ENCODE measurements at regions not wholly inside any gene's neighbourhood (a gene's known extent, or its start where the extent isn't known, plus 50 kb on each side); places are given as distances from the start of the nearest gene placed in this dataset.

DNA sequence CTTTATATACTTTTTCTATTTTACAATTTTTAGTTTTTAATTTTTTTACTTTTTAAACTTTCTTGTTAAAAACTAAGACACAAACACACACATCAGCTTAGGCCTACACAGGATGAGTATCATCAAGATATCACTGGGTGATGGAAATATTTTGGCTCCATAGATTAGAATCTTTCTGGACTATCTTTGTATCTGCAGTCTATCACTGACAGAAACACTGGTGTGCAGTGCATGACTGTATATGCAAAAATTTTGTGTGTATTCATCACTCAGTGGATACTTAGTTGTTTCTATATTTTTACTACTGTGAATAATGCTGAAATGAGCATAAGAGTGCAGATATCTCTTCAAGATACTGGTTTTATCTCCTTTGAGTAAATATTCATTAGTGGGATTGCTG is 68.0 kb upstream of the GPC6 start:
- DNase-seq: no peak
- H3K27ac ChIP-seq (replicated peaks): no peak overlapping the region
- TF ChIP-seq, protein P1, sequence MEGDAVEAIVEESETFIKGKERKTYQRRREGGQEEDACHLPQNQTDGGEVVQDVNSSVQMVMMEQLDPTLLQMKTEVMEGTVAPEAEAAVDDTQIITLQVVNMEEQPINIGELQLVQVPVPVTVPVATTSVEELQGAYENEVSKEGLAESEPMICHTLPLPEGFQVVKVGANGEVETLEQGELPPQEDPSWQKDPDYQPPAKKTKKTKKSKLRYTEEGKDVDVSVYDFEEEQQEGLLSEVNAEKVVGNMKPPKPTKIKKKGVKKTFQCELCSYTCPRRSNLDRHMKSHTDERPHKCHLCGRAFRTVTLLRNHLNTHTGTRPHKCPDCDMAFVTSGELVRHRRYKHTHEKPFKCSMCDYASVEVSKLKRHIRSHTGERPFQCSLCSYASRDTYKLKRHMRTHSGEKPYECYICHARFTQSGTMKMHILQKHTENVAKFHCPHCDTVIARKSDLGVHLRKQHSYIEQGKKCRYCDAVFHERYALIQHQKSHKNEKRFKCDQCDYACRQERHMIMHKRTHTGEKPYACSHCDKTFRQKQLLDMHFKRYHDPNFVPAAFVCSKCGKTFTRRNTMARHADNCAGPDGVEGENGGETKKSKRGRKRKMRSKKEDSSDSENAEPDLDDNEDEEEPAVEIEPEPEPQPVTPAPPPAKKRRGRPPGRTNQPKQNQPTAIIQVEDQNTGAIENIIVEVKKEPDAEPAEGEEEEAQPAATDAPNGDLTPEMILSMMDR (IDR thresholded peaks at IDR 0.05; ENCODE audit: borderline replicate concordance): no peak
- no peaks in the 10 kb centered on the region for H3K36me3 ChIP-seq
- no peak overlapping the region for H3K4me3 ChIP-seq
- no peaks in the 10 kb centered on the region for H3K4me1 ChIP-seq
- no peaks in the 10 kb centered on the region for H3K27me3 ChIP-seq (ENCODE audit: low read depth)
- intact Hi-C loops (cut with micrococcal nuclease): no loop called here
- peaks cover 13% of the 10 kb centered on the region for H3K9me3 ChIP-seq (replicated peaks)

DNA sequence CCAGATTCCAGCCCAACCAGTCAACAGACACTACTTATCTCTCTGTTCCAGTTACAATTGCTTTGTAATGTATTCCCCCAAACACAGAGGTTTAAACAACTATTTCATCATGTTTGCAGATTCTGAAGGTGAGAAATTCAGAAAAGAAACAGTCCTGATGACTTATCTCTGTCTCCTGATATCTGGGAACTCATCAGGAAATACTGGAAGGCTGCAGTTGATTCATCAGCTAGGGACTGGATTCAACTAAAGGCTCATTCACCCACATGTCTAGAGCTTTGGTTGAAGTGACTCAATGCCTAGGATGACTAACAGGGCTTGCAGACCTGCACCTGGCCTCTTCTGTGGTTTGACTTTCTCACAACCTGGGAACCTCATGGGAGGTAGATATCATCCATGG is 56.6 kb upstream of the GPC6 start:
- Histone ChIP-seq H3K36me3 (no peaks in the 10 kb centered on the region), H3K4me3 (no peak overlapping the region), H3K4me1 (no peaks in the 10 kb centered on the region), H3K27me3 (ENCODE audit: low read depth) (no peaks in the 10 kb centered on the region), H3K27ac (replicated peaks) (no peak overlapping the region), H3K9me3 (replicated peaks) (peaks cover 16% of the 10 kb centered on the region)
- TF ChIP-seq, protein P1 (IDR thresholded peaks at IDR 0.05; ENCODE audit: borderline replicate concordance): no peak
- intact Hi-C loops (cut with micrococcal nuclease): no loop called here
- no peak for DNase-seq

DNA sequence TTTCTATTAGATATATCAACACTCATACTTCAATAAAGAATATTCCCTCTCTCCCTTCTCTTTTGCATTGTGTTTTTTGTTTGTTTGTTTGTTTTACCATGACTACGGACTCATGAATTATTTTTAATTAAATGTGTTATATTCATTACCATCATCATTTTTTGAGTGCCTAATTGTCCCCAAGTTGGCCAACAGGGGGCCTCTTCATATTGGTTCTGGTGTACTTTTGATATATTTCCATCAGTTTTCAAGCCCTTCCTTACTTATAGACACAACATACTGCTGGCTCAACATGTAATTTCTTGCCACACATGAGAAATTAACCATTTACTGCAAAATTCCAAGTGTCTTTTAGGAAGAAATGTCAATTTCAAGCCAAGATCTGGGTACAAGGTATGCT is 54.5 kb upstream of the GPC6 start:
- Histone ChIP-seq H3K4me3 (no peak overlapping the region), H3K27ac (replicated peaks) (no peak overlapping the region), H3K4me1 (no peaks in the 10 kb centered on the region), H3K27me3 (ENCODE audit: low read depth) (no peaks in the 10 kb centered on the region), H3K9me3 (replicated peaks) (peaks cover 16% of the 10 kb centered on the region), H3K36me3 (no peaks in the 10 kb centered on the region)
- intact Hi-C loops (cut with micrococcal nuclease): no loop called here
- TF ChIP-seq, protein P1 (IDR thresholded peaks at IDR 0.05; ENCODE audit: borderline replicate concordance): no peak
- DNase-seq: no peak

DNA sequence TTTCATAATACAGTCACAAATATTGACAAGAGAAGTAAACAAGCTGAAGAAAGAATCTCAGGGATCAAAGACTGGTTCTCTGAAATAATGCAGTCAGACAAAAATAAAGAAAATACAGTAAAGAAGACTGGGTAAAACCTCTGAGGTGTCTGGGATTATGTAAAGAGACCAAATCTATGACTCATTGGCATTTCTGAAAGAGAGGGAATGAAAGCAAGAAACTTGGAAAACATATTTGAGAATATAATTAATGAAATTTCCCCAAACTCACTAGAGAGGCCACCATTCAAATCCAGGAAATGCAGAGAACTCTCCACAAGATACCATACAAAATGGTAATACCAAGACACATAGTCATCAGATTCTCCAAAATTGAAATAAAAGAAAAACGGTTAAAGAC is 53.0 kb upstream of the GPC6 start:
- TF ChIP-seq, protein P1 (IDR thresholded peaks at IDR 0.05; ENCODE audit: borderline replicate concordance): no peak
- peaks cover 16% of the 10 kb centered on the region for H3K9me3 ChIP-seq (replicated peaks)
- DNase-seq: no peak
- H3K27me3 ChIP-seq (ENCODE audit: low read depth): no peaks in the 10 kb centered on the region
- no peak overlapping the region for H3K27ac ChIP-seq (replicated peaks)
- no peaks in the 10 kb centered on the region for H3K4me1 ChIP-seq
- H3K4me3 ChIP-seq: no peak overlapping the region
- intact Hi-C loops (cut with micrococcal nuclease): no loop called here
- H3K36me3 ChIP-seq: no peaks in the 10 kb centered on the region

DNA sequence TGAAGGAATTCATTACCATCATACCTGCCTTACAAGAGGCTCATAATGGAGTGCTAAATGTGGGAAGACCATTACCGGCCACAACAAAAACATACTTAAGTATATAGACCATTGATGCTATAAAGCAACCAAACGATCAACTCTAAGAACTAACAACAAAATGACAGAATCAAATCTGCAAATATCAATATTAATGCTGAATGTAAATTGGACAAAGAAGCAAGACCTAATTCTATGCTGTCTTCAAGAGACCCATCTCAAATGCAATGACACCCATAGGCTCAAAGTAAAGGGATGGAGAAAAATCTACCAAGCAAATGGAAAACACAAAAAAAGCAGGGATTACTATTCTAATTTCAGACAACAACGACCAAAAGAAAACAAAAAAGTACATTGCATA is 52.3 kb upstream of the GPC6 start:
- no peaks in the 10 kb centered on the region for H3K4me1 ChIP-seq
- no peak for DNase-seq
- TF ChIP-seq, protein P1 (IDR thresholded peaks at IDR 0.05; ENCODE audit: borderline replicate concordance): no peak
- H3K27ac ChIP-seq (replicated peaks): no peak overlapping the region
- no peak overlapping the region for H3K4me3 ChIP-seq
- H3K27me3 ChIP-seq (ENCODE audit: low read depth): no peaks in the 10 kb centered on the region
- H3K36me3 ChIP-seq: no peaks in the 10 kb centered on the region
- intact Hi-C loops (cut with micrococcal nuclease): no loop called here
- peaks cover 16% of the 10 kb centered on the region for H3K9me3 ChIP-seq (replicated peaks)
